ENCODE measurements at regions not wholly inside any gene's neighbourhood (a gene's known extent, or its start where the extent isn't known, plus 50 kb on each side); places are given as distances from the start of the nearest gene placed in this dataset.

DNA sequence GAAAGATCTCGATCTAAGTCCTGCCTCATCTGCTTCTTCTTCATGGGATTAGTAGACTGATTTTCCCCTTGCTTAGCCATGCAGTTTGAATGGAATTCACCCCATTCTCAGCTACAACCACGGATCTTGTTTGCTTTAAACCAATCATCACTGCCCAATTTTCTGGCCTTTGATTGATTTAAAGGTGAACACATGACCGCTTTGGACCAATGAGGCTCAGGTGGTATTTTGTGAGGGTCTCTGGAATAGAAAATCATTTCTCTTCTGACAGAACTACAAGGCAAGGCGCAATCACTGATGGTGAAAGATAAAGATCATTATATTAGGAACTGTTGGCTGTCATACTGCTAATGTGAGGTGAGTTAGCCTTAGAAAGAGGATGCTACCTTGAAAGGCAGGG lies 213.0 kb upstream of the PLEKHG7 start:
- no peak for DNase-seq

DNA sequence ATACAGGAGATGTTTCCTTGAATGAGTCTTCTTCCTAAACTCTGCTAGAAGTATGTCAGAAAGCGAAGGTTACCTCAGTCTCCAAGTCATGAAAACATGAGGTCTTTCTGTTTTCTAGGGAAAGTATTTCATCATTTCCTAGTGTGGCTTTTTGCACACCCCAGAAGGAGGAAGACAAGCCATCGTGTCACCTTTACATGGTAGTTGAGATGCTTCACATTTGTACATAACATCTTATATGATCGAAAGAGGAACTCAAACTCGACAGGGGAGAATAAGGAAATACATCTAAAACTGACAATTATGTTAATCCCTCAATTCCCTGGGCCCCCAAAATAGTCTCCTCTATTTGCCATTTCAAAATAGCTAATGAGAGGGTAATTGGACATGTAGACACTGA lies 214.1 kb upstream of the PLEKHG7 start:
- no peak for DNase-seq

DNA sequence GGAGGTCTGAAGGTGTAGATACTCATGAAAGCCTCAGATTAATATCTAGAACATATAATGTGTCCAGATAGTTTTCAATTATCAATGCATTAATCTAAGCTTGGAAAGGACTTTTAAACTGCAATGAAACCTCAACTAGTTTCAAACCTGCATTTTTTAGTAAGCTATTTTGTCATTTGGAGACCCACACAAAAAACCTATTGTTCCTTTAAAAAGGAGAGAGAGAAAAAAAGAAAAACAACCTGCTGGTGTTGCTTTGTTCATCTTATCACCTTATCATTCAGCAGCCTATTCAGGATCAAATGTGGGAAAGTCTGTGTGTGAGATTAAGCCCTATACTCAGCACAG lies 215.7 kb upstream of the PLEKHG7 start:
- DNase-seq: no peak

DNA sequence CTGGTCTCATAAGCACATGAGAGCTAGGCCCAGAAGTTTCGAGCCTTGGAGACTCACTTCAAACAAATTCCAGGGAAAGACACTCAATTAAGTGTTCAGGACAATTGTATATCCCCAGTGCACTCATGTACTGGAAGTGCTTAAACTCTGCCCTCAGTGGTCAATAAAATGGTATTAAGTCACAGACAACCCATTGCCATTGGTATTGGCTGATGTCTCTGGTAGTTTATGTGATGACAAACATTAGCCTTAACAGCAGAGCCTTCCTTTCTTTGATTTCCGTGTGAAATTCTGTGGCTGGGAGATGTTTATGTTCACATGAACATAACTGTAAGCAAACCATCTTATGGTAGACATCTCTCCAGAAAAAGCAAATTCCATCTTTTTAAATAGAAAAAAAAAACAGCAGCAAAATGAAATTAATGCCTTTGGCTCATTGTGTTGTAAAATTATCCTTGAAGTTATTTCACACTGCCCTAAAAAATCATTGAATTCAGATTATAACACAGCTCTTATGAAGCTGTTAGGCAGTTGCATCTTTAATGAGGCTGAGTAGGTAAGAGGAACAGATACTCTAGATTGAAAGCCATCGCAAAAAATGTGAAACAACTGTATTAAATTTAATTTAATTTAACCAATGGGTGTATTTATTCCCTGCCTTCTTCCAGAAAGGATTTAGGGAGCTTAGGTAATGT lies 216.2 kb upstream of the PLEKHG7 start:
- DNase-seq: no peak

DNA sequence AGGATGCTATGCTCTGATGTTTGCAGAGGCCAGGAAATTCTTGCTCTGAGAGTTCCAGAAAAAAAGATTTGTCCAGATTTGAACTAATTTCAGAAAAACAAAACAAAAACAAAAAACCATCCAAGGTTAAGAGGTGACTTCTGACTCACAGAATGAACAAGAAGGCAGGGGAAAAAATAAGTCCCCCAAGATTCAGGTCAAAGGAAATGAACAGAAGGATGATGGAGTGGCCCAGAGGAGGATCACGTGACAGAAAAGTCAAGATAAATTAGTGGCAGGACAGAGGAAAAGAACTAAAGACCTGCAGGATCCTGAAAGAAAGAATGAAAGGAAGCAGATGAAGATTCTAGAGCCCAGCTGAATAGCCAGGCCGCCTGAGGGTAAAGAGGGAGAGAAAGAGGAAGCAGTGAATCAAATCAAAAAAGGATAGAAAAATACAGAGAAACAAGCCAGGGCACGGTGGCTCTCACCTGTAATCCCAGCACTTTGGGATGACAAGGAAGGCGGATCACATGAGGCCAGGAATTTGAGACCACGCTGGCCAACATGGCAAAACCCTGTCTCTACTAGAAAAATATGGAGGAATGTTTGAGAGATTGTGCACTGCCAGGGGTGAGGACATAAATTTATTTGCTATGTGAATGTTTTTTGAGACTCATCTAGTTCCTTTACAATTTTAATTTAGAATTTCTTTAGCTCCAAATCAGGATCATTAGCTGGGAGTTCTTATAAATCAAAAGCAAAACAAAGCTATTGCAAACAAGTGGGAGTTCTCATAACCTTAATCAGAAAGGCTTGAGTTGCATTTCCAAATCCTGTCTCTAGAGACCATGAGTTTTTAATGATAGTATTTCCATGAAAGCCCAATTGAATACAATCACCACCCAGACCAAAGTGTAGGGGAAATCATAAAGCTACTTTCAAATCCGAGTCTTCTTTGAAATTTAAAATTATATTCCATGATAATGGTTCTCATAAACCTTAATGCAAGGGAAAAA lies 217.1 kb upstream of the PLEKHG7 start:
- DNase-seq: no peak

DNA sequence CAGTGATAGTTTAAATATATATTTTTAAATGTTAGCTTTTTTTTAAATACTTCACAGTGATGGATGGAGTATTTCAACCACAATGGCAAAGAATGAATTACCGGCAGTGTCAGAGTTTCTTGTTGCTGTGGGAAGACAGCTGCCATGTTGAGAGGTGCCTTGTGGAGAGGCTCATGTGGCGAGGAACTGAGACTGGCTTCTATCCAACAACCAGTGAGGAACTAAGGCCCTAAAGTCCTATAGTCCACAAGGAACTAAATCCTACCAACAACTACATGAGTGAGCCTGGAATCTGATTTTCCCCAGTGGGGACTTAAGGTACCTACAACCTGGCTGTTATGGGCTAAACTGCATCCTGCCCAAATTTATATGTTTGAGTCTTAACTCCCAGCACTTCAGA lies 220.2 kb upstream of the PLEKHG7 start:
- DNase-seq: no peak

DNA sequence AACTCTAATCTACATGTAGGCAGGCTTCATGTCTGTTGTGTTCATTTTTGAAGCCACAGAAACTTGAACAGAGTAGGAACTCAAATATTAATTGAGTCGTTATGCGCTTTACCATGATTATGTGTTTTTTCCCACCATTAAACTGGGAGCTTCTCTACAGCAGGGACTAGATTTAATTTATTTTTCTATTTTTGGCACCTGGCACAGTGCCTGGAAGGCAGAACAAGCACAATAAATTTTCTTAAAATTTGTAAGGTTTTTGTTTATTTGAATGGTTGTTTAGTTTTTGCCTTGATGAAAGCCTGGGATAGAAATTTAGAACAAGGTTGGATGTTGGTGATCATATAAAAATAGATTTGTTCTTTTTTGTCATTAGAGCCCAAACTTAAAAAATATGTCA lies 221.7 kb upstream of the PLEKHG7 start:
- DNase-seq: no peak

DNA sequence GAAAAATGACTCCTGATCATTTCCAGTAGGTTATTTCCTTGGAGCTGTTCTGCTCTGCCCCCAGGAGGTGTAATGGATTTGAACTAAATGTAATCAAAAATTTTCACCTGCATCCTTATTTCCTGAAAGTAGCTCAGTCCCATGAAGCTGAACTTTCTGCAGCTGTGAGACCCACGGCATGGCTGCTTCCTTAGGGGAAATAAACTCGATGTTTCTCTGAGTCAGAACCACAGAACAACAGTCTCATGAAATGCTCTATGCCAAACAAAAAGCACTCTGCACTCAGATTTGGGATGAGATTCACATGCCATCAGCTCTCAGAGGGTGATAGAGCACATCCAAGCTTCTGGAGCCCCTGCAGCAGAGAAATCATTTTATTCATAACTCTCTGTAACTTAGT lies 224.1 kb upstream of the PLEKHG7 start:
- no peak for DNase-seq

DNA sequence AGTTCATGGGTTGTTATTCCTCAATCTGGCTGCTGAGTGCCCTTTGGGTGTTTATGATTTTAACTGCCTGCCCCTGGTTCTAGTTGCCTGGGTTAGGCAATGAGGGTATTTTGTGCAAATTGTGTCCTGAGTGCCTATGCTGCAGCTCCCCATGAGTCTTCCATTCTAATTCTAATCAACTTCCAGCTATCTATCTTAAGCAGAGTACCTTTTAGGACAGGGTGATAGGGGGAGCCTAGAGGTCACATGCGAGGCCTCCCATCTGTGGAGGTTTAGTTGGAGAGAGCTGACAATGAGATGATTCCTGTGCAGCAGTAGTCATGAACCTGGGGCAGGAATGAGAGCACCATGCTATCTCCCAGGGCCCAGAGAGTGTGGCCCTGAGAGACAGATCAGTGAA lies 225.9 kb upstream of the PLEKHG7 start:
- no peak for DNase-seq

DNA sequence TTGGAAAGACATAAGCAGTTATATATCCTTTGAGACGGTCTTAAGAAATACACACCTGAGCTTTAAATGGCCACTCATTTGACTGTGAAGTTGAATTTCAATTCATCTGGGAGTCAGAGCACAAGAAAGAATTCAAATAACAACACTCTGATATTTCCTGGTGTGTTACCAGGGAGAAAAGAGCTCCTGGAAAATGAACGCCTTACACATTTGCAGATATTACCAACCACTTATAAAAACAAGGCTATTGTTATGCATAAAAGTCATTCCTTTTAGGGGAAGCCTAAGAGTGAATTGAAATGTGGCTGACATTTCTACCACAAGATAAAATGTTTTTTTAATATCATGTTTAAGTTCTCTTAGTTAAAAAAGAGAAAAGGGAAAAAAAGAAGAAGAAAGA lies 229.2 kb upstream of the PLEKHG7 start:
- no peak for DNase-seq

DNA sequence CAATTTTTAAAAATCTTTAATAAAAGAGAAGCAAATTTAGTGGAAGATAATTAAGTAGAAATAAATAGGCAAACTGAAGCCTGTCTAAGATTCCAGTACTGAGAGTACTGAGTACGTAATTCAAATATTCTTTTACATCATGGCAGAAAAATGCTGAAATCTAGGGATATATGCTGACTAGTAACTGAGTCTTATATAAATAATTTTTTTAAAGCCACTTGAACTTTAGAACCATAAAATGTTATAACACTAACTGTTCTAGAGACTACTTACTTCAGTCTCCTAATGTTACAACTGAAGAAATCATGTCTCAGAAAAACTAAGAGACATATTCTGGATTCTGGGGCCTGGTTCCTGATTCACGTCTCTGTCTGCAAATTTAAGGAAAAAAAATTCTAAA lies 230.6 kb upstream of the PLEKHG7 start:
- DNase-seq: no peak

DNA sequence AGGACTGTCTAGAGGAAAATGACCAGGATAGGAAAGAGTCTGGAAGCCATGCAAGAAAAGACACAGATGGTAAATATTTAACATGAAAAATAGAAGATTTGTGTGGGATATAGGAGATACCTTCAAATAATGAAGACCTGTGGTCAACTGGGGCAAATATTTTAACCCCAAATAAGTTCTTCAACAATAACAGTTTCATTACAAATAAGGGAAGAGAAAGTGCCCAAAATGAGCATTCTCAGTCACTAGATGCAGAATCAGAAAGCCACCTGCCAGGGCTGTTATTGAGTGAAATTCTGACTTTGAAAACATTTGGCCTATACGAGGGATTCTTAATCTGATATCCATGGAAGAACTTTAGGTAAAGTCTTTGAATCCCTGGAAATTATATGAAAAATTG lies 231.2 kb upstream of the PLEKHG7 start:
- DNase-seq: peak; percentile 9

DNA sequence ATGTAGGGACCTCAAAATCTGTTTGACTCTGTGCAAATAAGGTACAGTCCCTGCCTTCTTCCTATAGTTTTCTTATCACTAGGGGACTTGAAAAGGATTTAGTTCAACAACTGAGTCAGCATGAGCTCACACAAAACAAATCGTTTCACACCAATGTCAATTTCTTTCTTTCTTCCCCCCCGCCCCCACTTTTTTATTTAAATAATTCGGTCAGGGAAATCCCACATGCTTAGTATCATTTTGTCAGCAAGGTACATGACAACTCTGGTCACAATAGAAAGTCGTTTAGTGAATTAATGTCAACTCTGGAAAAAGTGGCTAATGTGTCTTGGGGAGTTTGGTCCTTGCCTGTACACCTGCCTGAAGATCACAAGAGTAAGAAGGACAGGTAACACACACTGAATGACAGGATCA lies 232.2 kb upstream of the PLEKHG7 start:
- peak; percentile 66 for DNase-seq

DNA sequence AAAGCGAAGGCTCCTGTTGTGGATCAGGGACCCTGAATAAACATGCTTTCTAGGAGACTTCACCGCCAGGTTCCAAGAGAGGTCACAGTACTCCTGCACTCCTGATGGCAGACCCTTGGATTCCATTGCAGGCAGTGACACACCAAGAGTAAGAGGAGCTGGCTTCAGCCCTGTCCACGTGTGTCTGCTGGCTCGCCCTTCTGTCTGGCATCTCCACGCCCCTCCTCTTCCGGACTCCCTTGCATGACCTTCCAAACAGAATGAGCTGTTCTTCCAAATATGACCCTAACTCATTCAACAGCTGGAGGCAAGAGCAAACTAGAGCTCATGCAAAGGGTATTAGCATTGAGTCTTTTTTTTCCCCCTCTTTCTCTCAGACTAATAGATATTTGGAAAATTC lies 233.0 kb upstream of the PLEKHG7 start:
- DNase-seq: no peak

DNA sequence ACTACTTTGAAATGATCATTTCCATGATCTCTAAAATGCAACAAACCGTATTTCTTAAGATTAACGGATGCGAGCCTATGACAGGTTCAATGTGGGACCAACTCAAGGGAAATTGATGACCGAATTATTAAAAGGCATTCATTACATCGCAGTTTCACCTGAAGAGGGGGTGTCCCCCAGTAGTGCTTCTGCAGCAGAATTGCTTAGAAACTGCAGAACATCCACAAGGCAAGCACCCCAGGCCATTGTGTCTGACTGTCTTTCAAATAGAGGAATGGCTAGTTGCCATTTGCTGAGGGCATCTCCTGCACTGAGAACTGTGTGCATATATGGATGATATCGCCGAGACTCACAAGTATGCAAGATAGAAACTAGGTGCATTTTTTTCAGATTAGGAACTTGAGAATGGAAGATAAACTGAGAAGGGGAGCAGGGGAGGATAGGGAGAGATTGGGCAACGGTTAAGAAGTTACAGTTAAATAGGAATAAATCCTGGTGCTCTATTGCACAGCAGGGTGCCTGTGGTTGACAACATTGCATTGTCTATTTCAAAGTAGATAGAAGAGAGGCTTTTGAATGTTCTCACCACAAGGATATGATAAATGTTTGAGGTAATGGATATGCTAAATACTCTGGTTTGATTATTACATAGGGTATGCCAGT lies 234.3 kb upstream of the PLEKHG7 start:
- no peak for DNase-seq

DNA sequence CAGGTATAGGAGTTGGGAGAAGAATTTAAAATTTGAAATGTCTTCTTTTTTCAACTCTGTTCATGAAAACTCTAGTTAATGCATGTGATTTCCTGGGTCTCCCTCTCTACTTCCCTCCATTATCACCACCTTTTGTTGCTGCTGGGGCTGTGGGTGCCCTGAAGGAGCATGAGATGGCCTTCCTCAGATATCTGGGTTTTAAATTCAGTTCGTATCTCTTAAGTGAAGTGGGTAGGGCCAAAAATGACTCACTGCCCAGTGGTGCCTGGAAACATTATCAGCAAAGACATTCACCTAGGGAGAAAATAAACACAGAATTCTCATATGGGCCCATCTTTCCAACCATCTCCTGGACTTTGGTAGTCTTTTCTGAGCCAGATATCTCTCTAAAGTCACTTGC lies 234.9 kb upstream of the PLEKHG7 start:
- no peak for DNase-seq

DNA sequence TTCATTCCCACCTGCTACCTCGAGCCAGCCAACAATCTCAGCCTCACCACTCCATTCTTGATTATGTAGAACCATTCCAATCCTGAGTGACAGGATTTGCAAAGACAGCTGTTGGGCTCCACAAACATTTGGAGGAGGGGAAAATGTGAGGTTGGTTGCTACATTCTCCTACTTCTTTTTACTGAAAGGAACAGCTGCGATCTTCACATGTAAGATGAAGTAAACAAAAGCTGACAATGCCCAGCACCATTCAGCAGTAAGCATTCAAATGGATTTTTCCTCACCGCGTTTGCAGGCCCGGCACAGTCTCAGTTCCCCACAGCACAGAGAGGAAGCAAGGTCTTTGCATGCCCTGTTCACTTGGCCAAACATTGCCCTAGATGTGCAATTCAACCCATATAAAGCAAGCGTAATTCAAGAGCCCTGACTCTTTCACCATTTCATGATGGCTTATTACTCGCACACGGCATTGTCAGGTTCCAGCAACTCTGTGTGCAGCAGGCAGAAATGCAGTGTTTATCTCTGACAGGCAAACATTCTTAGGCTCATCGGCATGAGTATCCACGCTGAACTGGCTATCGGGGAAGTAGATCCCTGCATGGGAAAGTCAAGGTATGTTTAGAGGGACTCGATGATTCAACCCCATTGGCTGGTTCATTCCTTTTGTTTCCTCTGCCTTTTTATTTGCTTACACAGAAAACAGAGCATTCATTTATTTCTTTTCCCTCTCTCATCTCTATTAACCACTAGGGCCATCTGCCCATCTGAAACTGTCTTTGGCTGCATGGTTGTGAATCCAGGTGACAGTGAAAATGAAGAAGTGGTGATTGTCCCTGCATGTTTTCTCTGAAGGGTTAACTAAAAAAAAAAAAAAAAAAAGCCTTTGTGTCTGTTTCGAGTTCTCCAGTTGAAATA lies 236.1 kb upstream of the PLEKHG7 start:
- DNase-seq: no peak

DNA sequence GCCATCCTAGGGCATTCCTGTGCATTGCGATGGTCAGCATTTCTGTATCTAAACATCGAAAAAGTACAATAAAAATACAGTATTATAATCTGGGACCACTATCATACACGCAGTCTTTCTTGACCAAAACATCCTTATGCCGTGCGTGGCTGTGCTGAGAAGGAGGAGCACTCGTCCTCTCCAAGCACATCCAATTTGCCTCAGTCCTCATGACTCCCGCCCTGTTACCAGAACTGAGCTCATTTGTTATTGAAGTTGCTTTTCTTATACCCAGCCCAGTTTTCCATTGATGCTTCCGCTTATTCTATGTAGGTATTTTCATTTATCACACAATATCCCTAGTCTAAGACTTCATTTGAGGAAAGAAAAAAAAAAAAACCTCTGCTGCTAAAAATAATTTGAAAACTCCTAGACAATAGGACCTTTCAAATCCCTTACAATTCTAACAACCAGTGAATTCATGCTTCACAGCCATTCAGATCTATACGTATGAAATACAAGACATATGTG lies 236.9 kb upstream of the PLEKHG7 start:
- DNase-seq: no peak

DNA sequence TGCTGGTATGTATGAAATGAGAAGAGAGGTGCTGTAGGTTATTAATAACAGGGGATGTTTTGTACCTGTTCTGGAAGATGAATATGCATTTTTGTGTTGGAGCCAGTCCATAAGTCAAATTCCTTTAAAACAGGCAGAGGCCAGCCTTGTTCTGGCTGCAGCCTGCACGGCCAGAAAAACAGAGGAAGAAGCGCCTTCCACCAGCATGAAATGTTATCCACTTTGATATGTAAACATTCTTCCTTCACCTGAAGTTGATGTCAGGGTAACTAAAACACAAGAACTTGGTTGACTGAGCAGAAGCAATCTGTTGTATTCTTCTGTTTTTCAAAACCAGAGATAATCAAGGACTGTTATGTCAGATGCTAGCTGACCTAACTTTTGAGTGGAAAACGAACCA lies 237.9 kb upstream of the PLEKHG7 start:
- no peak for DNase-seq

DNA sequence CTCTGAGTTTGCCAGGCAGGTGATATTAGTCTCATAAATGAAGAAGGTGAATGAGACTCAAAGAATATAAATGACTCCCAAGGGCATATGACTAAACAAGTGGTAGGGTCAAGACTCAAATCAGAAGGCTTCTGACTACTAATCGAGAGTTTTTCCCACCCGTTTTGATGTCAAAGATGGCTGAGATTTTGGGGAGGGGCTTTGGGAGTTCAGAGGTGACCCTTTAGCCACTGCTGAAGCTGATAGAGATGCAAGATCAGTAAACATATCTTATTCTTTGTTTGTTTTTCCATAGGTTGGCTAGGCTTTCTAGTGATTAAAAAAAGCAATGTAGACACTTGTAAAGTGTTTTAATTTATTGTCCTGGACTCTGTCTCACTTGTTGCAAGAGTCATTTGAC lies 239.6 kb upstream of the PLEKHG7 start:
- DNase-seq: no peak

DNA sequence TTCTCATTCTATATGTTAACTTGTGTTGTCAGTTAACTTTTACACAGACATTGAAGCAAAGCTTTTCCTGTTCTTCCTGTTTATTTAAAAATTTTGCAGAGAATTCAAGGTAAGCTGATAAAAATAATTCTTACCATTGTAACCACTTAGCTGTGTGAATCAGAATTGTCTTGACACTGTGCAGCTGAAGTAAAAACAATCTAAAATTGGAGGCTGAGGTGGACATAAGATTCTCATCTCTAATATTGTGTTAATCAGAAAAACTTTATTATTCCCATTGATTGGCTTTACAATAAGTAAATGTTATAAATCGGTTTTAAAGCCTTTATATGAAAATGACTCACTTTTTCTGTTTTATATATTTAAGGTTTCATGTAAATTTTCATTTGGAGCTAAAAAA lies 240.3 kb upstream of the PLEKHG7 start:
- no peak for DNase-seq

DNA sequence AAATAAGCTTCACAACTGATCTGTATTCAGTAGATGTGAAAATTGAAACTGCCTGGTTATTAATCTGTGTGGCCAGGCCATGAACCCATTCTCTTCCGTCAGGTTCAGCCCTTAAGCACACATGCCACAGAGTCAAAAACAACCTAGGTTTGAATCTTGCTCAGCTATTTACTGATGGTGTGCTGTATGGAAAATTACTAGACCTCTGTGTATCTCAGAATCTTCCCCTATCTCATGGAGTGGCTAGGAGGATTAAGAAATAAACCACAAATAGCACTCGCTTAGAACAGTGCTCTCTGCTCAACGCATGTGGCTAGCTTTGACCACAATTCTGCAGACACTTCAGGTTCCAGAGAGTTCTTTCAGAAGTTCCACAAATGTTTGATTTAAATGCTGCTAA lies 240.7 kb upstream of the PLEKHG7 start:
- DNase-seq: peak; percentile 37

DNA sequence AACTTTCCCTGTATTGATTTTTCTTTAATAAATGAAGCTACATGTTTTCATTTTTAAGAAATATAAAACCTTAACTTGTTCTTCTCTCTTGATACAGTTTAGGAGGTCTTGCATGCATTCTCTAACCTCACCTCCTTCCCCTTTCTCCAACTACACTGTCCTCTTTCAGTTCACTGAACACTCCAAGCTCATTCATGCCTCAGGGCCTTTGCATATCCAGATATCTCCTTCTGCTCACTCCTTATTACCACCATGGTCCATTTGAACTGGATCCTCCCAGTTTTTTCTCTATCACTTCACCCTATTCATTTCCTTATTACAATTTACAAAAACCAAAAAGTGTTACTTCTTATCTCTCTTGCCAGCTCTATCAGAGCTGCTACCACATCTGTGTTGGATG lies 242.9 kb upstream of the PLEKHG7 start:
- no peak for DNase-seq

Data from activated CD4-positive, alpha-beta T cell treated with anti-CD3 and anti-CD28 coated beads, Interleukin-10, Interleukin-2, amounts not matched to agents 100 ng/mL and 50 ng/mL, durations not matched to agents 16 hours and 8 hours (primary cell).